GM18858 (cell line): ENCODE measurements at regions not wholly inside any gene's neighbourhood (a gene's known extent, or its start where the extent isn't known, plus 50 kb on each side); places are given as distances from the start of the nearest gene placed in this dataset.
A peak's percentile ranks its signal among the peaks of the same experiment; 100 is the strongest.
"Not testable (repeated sequence)": the region's sequence is repeated elsewhere in the genome, so short reads cannot be mapped to it uniquely, and the experiment has no call there.

ENCODE experiments used
- ATAC-seq: cut with Tn5 transposase; IDR thresholded peaks from one replicate; pipeline ENCODE4 v1.9.1; 2021; ENCODE audit not compliant: unreplicated experiment

- ATAC-seq, result no peak
Measured at GRCh38 chr13:79647533-79647932, 166.6 kb downstream of the NDFIP2 start.

DNA sequence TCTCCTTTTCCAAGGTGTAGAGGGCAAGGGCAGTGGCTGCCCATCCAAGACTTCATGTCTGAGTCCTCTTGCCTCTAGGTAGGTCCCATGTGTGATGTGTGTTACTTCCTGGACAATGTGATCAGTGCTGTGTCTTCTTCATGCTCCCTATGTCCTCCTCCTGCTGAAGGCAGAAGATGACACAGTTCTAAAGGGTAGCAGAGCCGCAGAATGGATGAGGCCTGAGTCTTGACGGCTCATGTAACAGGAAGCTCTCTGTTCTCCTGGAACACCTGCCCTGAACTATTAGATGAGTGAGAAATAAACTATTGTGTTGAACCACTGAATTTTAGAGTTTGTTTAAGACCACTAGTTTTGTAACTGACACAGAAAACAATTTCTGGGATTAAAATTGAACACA, 165.9 kb downstream of the NDFIP2 start:
- no peak for ATAC-seq

GRCh38 chr13:79645569-79645968, 164.6 kb downstream of the NDFIP2 start:
- ATAC-seq, result no peak

- ATAC-seq, result no peak
Measured at GRCh38 chr13:79642596-79642995, 161.6 kb downstream of the NDFIP2 start.

- ATAC-seq, result no peak
Measured at GRCh38 chr13:79637133-79637763, 156.3 kb downstream of the NDFIP2 start.

- ATAC-seq, result no peak
Measured at GRCh38 chr13:79631051-79631659, 150.2 kb downstream of the NDFIP2 start.

GRCh38 chr13:79628463-79628862, 147.5 kb downstream of the NDFIP2 start:
- ATAC-seq, result no peak

DNA sequence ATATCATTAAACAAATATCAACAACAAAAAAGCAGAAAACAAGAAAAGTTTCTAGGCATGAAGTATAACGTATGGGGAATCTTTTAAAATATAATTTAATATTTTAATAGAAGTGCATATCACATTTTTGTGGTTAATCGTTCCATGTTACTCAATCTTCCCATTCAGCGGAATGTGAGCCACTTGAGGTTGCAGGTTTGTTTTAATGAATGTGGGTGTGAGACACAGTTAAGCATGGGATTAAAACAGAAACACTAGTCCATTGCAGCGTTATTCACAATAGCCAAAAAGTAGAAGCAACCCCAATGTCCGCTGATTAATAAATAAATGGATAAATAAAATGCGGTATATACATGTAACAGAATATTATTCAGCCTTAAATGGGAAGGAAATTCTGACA, 146.0 kb downstream of the NDFIP2 start:
- ATAC-seq, result no peak

DNA sequence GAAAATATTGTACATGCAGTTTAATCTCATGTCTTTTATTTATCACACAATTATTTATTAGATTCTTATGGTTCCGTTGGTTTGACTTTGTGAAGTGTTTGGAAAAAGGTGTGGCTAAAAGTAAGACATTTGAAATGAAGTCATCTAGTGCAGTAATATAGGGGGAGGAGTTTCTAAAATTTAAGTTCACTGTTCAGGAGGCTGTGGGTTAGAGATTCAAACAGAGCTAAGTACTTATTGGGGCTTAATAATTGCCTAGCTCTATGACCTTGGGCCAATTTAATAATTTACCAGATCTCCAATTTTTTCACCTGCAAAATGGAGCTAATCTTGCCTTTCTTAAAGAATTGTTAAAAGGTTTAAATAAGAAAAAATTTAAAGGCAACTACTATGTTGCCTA, 144.6 kb downstream of the NDFIP2 start:
- ATAC-seq, result no peak

- ATAC-seq, result no peak
Measured at GRCh38 chr13:79621902-79622301, 140.9 kb downstream of the NDFIP2 start.

- ATAC-seq, result peak; percentile 40
Measured at GRCh38 chr13:79621449-79621848, 140.5 kb downstream of the NDFIP2 start.

DNA sequence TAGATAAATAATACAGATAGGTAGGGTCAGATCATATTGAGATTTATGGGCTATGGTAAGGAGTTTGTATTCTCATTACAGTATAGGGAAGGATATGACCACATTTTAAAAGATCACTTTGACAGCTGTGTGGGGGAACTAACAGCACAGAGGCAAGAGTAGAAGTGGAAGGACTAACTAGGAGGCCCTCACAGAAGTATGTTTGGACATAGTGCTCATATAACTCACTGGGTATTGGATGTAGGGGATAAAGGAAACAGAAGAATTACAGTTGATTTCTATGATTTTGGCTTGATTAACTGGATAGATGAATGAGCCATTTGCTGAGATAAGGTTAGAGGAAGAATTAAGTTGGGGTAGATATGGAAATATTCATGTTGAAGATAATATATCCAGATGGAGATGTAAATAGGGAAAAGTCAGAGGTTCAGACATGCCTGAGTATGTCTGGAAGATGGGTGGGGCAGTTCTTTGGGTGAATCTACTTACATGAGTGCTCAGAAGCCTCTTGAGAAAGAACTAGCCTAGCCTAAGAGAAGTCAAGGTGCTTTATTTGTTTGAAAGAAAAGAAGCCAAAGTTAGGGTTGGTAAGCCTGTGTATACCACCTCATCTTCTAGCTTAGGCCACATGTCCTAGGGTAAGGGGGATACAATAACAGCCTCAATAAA, 133.4 kb downstream of the NDFIP2 start:
- no peak for ATAC-seq

GRCh38 chr13:79612604-79613003, 131.6 kb downstream of the NDFIP2 start:
- ATAC-seq, result no peak

GRCh38 chr13:79607895-79608294, 126.9 kb downstream of the NDFIP2 start:
- ATAC-seq, result not testable (repeated sequence)
